Ishikawa (cell line): ENCODE measurements at regions not wholly inside any gene's neighbourhood (a gene's known extent, or its start where the extent isn't known, plus 50 kb on each side); places are given as distances from the start of the nearest gene placed in this dataset.

Source experiments
- CEBPB ChIP-seq: IDR thresholded peaks from 2 replicates; pipeline ENCODE4 v1.6.1; 2012
- CREB1 ChIP-seq: IDR thresholded peaks from 2 replicates; pipeline ENCODE4 v1.6.1; 2012; ENCODE audit warnings: low read depth
- EGR1 ChIP-seq: IDR thresholded peaks from 2 replicates; pipeline ENCODE4 v1.6.1; 2012
- EP300 ChIP-seq: IDR thresholded peaks from 2 replicates; pipeline ENCODE4 v1.6.1; 2012; ENCODE audit warnings: borderline replicate concordance
- FOXM1 ChIP-seq: IDR thresholded peaks from 2 replicates; pipeline ENCODE4 v1.6.1; 2012; ENCODE audit warnings: low read depth, borderline replicate concordance
- NFIC ChIP-seq: IDR thresholded peaks from 2 replicates; pipeline ENCODE4 v1.6.1; 2012
- RAD21 ChIP-seq: IDR thresholded peaks from 2 replicates; pipeline ENCODE4 v1.6.1; 2012; ENCODE audit warnings: low read depth
- TAF1 ChIP-seq: IDR thresholded peaks from 2 replicates; pipeline ENCODE4 v1.6.1; 2012; ENCODE audit warnings: low read depth, mild to moderate bottlenecking
- TCF12 ChIP-seq: IDR thresholded peaks from 2 replicates; pipeline ENCODE4 v1.6.1; 2012; ENCODE audit warnings: low read depth
- TEAD4 ChIP-seq: IDR thresholded peaks from 2 replicates; pipeline ENCODE4 v1.6.1; 2012
- YY1 ChIP-seq: IDR thresholded peaks from 2 replicates; pipeline ENCODE4 v1.6.1; 2012; ENCODE audit warnings: low read depth
- ZBTB7A ChIP-seq: IDR thresholded peaks from 2 replicates; pipeline ENCODE4 v1.6.1; 2012; ENCODE audit warnings: low read depth
- TF ChIP-seq, protein P1 (sequence below): IDR thresholded peaks from 2 replicates; pipeline ENCODE4 v1.6.1; 2012
- TF ChIP-seq, protein P2 (sequence below): IDR thresholded peaks from 2 replicates; pipeline ENCODE4 v1.6.1; 2012
- TF ChIP-seq, protein P3 (sequence below): IDR thresholded peaks from 2 replicates; pipeline ENCODE4 v1.6.1; 2012; ENCODE audit warnings: low read depth, mild to moderate bottlenecking

DNA sequence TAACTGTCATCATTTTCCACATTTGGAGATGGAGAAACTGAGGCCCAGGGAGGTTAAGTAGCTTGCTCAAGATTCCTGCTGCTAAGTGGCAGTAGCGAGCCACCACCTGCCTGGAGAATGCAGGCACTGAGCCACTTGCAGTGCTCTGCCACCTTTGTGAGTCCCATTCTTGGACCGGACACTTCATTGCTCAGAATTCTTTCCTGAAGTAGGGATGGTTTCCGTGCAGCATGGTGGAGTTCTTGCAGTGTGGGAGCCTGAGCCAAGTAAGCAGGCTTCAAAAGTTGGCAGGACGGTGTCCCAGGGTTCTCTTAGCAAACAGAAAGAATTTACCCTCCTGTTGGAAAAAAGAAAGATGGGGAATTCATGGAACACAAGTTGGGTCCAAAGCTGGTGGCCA lies 115.0 kb upstream of the MMADHC start:
- TF ChIP-seq, protein P1, sequence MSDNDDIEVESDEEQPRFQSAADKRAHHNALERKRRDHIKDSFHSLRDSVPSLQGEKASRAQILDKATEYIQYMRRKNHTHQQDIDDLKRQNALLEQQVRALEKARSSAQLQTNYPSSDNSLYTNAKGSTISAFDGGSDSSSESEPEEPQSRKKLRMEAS: no peak
- TF ChIP-seq, protein P2, sequence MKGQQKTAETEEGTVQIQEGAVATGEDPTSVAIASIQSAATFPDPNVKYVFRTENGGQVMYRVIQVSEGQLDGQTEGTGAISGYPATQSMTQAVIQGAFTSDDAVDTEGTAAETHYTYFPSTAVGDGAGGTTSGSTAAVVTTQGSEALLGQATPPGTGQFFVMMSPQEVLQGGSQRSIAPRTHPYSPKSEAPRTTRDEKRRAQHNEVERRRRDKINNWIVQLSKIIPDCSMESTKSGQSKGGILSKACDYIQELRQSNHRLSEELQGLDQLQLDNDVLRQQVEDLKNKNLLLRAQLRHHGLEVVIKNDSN: no peak
- TF ChIP-seq FOXM1 (no peak), ZBTB7A (no peak), EGR1 (no peak), TAF1 (no peak), EP300 (no peak), RAD21 (no peak), TCF12 (no peak), TEAD4 (no peak), YY1 (no peak), CEBPB (no peak)
- TF ChIP-seq, protein P3, sequence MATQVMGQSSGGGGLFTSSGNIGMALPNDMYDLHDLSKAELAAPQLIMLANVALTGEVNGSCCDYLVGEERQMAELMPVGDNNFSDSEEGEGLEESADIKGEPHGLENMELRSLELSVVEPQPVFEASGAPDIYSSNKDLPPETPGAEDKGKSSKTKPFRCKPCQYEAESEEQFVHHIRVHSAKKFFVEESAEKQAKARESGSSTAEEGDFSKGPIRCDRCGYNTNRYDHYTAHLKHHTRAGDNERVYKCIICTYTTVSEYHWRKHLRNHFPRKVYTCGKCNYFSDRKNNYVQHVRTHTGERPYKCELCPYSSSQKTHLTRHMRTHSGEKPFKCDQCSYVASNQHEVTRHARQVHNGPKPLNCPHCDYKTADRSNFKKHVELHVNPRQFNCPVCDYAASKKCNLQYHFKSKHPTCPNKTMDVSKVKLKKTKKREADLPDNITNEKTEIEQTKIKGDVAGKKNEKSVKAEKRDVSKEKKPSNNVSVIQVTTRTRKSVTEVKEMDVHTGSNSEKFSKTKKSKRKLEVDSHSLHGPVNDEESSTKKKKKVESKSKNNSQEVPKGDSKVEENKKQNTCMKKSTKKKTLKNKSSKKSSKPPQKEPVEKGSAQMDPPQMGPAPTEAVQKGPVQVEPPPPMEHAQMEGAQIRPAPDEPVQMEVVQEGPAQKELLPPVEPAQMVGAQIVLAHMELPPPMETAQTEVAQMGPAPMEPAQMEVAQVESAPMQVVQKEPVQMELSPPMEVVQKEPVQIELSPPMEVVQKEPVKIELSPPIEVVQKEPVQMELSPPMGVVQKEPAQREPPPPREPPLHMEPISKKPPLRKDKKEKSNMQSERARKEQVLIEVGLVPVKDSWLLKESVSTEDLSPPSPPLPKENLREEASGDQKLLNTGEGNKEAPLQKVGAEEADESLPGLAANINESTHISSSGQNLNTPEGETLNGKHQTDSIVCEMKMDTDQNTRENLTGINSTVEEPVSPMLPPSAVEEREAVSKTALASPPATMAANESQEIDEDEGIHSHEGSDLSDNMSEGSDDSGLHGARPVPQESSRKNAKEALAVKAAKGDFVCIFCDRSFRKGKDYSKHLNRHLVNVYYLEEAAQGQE: no peak

DNA sequence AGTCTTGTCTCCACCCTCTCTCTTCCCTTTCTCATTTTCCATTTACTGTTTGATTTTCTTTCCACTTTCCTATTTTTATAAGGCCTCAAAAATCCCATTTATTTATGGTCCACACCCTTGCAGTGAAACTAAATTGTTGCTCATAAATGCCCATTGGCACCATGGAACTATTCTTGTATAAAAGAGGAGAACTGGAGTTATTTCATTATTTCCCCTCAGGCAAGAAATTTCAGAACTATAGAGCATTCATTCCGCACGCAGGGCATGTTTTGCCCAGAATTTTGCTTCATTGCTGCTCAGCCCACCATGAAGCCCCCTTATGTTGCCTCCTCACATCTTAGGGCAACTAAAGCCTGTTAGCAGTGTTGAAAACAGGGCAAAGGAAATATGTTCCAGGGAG lies 113.7 kb upstream of the MMADHC start:
- TF ChIP-seq NFIC (no peak), FOXM1 (no peak), CEBPB (no peak), RAD21 (no peak)

DNA sequence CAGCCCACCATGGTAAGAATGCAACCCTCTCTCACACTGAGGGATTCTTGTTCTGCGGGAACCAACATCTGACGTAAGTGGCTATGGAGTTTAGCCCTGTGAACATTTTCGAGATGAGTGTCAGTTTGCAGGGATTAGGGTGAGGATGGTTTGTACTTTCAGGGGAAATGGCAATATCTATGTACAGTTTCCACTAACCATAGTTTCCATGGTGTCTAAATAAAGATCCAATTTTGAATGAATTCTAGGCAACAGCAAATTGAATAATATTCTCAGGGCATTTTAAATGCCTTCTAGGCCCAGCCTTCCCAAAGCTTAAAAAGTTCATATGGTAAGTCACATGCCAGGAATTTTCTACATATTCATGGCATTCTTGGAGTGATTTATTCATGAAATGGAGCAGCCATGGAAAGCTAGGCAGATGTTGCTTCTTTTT lies 105.4 kb upstream of the MMADHC start:
- TF ChIP-seq EP300: no peak

DNA sequence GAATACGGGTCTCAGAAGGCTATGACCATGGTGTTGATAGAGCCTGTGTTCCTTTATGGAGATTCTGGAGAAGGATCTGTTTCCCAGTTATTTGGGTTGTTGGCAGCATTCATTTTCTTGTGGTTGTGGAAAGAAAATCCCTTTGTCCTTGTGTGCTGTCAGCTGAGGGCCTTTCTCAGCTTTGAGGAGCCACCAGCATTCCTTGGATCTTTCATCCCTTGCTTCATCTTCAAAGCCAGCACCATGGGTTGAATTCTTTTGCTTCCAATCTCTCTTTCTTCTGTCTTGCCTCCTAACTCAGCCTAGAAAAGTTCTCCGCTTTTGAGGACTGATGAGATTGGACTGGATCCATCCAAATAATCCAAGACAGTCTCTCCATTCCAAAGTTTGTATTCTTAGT lies 103.2 kb upstream of the MMADHC start:
- TF ChIP-seq NFIC (no peak), CEBPB (no peak), EGR1 (no peak), YY1 (no peak), TCF12 (no peak), TEAD4 (no peak), FOXM1 (no peak), RAD21 (no peak)
- TF ChIP-seq, protein P3: no peak

DNA sequence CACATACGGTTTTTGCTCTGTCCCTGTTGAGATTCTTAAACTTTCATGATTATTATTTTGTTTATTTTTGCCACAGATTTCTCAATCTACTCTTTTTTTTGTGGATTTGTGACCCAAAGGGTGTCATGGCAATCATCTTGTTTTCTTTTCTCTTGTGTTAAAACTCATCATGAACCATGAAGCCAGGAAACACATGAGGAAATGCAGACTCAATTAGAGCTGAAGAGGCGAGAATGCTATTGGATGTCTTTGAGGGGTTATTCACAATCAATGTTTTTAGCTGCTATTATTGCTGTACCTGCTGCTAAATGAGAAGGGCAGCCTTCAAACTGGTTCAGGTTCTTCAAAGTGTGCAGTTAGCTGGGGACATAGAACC lies 99.5 kb upstream of the MMADHC start:
- TF ChIP-seq, protein P1: no peak
- no peak for TF ChIP-seq TEAD4
- TF ChIP-seq NFIC: no peak
- no peak for TF ChIP-seq YY1
- no peak for TF ChIP-seq EGR1
- TF ChIP-seq TCF12: no peak
- TF ChIP-seq TAF1: no peak
- TF ChIP-seq, protein P3: no peak
- no peak for TF ChIP-seq FOXM1
- TF ChIP-seq CREB1: no peak
- no peak for TF ChIP-seq CEBPB
- TF ChIP-seq RAD21: no peak
- no peak for TF ChIP-seq EP300
- TF ChIP-seq ZBTB7A: no peak
- TF ChIP-seq, protein P2: no peak
